Activated CD4-positive, alpha-beta T cell treated with anti-CD3 and anti-CD28 coated beads, Interleukin-10, Interleukin-2, amounts not matched to agents 100 ng/mL and 50 ng/mL, durations not matched to agents 16 hours and 8 hours (primary cell): ENCODE measurements at regions not wholly inside any gene's neighbourhood (a gene's known extent, or its start where the extent isn't known, plus 50 kb on each side); places are given as distances from the start of the nearest gene placed in this dataset.
"Not testable (repeated sequence)": the region's sequence is repeated elsewhere in the genome, so short reads cannot be mapped to it uniquely, and the experiment has no call there.

Source experiments
- DNase-seq: peaks from one replicate; pipeline ENCODE4 v3.0.0-alpha.2; 2020

DNA sequence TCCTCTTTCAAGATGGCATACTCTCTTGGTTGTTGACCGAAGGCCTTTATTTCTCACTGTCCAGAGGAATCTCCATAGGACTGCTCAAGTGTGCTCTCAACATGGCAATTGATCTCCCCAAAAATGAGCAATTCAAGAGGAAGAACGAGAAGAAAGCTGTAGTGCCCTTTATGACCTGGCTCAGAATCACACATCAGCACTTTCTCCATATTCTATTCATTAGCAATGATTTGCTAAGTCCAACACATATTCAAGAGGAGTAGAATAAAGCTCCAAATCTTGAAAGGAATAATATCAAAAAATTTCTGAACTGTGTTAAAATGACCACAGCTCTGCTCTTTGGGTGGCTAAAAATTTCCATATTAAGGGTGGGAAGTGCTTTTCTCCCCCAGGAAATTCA is 151.6 kb upstream of the SYNPR start:
- DNase-seq = no peak

DNA sequence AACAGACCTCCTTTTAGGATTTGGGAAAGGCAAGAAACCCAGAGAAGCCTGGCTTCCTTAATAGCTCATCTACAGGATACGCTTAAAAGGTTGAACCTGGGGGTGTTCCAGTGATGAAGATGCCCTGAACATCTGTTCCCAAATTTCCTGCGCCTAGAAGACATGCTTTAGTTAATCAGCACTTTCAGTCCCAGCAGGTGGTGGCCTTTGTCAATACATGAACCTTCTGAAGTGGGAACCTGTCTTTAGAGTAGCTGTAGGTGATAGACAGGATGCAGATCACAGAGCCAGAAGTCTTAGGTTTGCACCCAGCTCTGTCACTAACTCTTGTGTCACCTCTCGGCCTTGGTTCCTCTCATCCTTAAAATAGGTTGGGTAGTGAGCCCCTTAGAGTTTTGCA is 149.7 kb upstream of the SYNPR start:
- no peak for DNase-seq

DNA sequence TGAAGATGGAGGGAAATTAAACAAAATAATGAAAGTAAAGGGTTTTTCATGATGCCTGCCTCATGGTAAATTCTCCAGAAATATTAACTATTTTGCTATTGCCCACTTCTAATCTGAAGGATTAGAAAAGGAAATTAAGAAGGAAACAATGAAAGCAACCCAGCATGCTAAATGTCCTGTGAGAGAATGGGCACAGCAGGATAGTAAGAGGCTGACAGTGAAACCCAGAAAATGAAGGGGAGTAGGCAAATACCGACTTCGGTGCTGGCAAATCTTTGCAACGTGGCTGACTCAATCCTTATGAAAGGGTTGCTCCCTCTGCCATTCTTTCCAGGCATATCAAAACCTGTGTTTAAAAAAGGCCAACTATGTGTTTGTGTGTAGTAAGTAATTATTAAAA is 147.5 kb upstream of the SYNPR start:
- no peak for DNase-seq

DNA sequence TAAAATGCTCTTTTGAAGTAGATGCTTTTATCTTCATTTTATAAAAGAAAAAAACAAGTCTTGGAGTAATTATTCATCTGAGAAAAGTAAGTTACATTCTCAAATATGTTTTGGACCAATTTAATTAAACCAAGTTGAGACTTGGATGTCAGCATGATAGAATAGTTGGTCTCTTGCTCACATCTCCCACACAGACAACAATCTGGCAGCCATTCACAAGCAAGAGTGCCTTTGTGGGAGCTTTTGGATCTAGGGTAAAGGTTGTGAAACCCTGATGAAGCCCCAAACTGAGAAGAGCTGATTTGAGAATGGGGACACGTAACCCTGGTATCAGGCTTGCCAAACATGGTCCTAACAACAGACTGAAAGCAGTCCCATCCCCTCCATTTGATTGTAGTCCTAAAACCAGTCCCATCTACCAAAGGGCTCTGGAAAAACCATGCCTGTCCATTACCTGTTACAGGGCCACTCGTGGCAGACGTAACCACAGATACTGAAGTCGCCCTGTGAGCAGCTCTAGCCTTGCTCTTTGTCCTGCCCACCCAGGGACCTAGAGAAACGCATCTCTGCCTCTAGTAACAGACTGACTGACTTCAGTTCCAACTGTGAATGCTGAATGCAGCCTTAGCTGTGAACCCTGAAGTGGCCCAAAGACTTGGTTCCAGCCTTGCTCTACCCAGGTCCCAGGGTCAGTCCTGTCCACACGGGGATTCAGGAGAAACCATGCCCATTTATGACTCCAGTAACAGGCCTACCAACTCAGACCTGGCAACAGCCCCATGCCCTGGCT is 145.5 kb upstream of the SYNPR start:
- no peak for DNase-seq

DNA sequence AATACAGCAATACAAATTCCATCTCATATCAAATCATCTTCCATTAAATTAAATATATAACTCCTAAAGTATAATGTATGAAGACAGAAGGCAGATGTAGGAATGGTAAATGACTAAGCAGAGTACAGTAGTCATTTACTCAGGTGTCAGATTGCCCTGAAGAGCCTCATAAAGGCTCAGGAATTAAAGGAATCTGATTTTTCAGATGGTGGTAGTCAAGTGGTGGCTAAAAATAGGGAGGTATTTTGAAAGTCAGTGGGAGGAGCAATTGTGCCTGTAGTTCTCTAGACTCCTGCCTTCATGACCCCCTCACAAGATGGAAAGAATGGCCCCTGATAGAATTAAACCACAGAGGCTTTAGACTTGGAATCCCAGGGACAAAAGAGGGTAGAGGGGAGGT is 142.7 kb upstream of the SYNPR start:
- no peak for DNase-seq

DNA sequence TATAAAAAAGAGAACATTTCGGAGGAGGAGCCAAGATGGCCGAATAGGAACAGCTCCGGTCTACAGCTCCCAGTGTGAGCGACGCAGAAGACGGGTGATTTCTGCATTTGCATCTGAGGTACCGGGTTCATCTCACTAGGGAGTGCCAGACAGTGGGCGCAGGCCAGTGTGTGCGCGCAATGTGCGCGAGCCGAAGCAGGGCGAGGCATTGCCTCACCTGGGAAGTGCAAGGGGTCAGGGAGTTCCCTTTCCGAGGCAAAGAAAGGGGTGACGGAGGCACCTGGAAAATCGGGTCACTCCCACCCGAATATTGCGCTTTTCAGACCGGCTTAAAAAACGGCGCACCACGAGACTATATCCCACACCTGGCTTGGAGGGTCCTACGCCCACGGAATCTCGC is 141.9 kb upstream of the SYNPR start:
- DNase-seq = not testable (repeated sequence)

DNA sequence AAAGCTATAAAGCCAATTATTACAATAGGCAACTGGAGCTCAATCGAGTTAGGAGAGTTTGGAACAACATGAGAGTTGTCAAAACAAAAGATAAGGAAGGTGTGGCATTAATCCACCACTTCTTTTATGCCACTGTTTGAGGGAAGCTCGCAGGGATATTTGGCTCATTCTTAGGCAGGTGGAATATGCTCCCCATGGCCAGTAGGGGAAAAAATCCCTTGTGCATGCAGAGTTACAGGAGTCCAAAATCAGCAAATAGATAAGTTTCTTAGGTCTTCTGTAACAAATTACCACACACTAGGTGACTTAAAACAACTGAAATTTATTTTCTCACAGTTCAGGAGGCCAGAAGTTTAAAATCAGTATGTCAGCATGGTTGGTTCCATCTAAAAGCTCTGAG is 135.4 kb upstream of the SYNPR start:
- no peak for DNase-seq

DNA sequence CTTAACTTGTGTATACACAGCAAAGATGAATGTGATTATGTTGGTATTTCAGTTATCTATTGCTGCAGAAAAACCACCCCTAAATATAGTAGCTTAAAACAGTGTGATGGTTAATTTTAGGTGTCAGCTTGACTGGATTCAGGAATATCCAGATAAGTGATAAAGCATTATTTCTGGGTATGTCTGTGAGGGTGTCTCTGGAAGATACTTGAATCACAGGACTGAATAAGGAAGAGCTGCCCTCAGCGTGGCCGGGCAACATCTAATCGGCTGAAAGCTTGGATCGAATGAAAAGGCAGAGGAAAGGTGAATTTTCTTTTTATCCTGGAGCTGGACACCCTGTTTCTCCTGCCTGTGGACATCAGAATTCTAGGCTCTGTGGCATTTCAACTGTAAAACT is 132.0 kb upstream of the SYNPR start:
- no peak for DNase-seq

DNA sequence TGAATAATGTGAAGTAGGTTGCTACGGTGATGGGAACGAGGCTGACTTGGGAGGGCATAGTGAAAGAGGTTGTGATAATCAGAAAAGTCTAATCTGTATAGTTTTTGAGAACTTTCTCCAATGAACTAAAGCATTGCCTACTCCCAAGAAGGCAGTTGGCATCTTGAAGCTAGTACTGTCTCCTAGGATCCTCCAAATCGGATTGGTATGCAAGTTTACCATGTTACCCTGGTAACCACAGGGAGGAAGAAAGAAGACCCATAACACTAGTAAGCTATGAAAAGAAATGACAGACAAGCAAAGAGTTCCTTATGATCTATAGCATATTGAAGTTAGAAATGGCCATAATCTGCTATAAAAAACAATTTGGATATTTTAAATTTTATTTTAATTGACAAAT is 127.2 kb upstream of the SYNPR start:
- no peak for DNase-seq

DNA sequence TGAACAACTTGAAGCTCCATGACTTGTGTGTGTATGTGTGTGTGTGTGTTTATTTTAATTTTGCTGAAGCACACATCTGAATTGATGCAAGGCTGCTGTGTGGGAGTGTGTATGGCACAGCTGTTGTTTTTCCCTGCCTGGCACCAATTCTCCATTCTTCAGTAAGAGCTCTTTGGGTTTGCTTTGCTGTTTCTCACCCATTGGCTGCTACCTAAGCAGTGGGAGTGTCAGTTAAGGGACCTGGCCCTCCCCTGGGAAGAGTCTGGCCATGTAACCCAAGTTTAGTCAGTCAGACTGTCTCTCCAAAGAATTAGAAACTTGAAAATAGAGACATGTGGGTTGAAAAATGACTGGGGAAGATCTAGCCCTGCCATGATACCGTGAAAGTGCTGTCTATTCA is 126.2 kb upstream of the SYNPR start:
- no peak for DNase-seq

DNA sequence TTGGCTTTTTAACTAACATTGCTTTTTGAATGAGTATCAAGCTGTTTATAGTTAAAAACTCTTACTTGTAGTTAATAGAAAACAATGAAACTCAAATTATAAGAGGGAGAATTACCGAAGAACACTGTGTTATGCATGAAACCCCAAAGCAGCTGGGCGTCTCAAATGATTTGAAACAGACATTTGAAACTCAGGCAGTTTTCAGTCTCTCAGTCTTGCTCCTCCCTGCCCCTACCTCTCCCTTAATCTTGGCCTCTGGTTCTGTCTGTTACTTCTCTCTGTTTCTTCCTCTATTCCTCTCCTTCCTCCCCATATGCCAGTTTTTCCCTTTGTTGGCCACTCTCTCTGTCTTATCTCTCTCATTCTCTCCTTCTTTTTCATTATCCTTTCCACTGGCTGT is 118.3 kb upstream of the SYNPR start:
- DNase-seq = no peak

DNA sequence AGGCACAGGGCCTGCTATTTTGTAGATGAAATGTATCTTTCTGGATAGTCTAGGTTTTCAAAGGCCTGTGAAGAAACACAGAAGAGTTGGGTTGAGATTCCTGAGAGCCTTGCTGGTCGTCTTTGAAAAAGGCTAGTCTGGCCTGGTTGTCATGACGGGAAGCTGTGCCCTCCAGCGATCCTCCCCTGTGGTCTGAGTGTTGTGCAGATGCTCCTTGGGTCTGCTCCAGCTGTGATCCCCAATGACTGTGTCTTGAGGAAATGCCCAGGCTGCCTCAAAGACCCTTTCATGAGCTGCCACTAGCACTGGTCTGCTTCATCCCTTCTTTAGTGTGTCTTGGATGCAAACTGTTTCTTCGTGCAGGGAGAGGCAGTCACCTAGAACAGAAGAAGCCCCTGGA is 111.0 kb upstream of the SYNPR start:
- no peak for DNase-seq

DNA sequence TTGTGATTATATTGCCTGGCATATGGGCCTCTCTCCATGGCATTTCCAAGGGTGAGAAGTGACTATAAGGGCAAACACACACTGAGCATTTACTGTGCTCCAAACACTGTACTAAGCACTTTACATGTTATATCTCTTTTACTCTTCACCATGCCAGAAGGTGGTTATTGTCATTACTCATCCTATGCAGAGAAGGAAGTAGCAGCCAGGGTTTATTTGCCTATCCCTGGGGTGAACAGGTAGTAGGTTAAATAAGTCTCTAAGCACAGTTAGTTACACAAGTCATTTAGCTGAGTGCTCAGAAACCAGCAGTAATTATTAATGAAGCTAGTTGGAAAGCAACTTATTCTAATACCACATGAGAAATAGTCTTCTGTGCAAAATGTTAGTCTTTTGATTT is 109.9 kb upstream of the SYNPR start:
- DNase-seq = no peak

DNA sequence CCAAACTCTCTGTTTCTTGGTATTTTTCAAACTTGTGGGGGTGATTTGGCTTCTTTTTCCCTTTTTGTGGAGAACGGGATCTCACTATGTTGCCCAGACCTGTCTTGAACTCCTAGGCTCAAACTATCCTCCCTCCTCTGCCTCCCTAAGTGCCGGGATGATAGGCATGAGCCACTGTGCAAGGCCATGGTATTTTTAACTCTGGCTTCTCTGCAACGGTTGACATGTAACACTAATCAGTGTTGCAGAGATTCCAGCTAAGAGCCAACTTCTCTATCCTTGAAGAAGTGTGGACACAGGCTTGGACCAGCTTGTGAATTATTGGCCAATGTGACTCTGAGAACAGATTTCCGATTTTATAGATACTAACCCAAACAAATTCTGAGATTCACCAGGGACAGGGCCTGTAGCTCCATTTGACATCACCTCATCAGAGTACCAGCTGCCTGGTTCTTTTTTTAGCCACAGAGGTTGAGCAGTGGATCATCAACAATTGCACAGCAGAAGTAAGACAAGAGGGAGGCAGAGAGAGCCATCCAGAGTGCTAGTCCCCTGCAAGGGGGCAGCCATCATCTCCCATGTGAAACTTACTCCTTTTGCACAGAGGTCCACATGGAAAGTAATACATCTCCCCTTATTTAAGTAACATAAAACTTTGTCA is 98.1 kb upstream of the SYNPR start:
- DNase-seq = no peak

DNA sequence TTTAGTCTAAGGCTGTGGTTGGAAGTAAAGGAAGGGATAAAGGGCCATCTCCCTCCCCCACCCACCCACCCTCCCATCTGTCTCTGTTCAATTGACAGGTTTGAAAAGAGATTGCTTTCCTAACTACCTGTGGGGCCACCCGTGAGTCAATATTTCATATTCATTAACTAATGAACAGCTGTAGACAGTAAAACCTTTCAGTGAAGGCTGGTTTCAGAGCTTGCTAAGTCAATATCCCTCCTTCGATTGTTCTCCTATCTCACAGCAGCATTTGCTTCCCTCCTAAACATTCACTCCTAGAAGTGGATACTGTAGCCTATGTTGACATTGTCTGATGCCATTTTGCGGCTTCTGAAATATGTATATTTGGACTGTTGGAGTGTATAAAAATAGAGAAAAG is 85.9 kb upstream of the SYNPR start:
- no peak for DNase-seq

DNA sequence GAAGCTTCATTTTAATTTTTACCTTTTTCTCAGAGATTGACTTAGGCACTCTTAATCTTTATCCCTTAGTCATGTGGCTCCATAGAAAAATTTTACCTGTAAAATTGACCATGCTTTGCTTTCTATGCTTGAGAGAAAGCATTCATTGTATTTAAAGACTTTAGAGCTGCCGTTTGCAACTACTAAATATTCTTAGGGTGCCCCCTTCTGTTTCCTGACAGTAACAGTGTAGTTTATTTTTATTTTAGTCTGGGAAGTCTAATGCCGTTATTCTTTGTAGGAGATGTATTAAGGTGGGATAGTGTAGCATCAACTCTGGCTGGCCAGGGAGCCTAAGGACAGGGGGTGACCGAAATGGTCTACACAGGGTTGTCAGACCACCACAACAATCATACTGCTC is 84.5 kb upstream of the SYNPR start:
- DNase-seq = no peak

DNA sequence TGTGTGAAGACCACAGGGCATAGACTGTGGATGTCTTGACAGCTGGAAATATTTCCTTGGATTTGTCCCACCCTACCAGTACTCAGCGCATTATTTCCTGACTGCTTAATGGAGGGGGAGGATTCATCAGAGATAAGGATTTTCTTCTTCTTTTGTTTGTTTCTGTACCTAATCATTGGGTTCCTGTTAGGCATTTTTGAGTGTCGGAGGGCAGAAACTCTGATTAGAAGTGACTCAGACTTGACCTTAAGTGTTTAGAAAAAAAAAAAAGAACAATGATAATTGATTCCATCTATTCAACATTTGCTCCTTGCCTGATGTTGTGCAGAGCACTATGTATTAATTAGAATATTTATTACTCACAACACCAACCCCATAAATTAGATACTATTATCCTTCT is 78.5 kb upstream of the SYNPR start:
- DNase-seq = no peak

DNA sequence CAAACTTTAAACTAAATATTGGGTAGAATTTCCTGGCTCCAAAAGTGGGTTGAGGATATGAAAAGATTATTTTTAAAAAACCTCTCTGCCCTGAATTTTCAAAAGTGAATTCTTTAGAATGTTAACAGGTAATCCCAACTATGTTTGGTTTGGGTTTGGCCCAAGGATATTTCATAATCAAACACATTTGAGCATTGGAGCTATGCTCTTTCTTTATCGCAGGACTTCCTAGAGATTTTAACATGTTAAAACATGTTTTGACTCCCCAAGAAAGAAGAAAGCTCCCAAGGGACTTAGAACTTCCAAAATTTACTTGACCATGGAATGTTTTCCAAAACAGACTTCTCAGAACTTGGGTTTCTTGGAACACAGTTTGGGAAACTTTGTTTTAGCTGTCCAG is 75.6 kb upstream of the SYNPR start:
- DNase-seq = no peak

DNA sequence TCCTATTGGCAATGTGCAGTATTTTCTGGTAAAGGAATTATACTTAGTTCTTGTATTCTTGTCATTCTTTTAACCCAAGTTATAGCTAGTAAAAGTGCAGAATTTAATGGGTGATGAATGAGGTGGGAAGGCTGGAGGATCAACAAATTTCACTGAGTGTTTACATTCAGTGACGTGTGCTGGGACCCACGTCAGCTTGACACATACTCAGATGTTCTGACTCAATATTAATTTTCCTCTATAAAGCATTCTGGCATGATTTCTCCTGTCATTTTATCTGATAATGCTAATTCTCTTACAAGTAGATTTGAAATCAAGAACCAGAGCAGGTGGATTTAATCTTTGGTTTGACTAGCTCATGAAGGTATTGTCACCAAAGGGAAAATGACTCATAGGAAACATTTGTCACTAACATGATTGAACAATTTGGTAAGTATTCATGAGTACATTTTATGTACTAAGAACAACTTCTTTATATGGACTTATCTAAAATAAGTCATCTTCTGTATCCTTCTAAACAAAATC is 71.0 kb upstream of the SYNPR start:
- no peak for DNase-seq

DNA sequence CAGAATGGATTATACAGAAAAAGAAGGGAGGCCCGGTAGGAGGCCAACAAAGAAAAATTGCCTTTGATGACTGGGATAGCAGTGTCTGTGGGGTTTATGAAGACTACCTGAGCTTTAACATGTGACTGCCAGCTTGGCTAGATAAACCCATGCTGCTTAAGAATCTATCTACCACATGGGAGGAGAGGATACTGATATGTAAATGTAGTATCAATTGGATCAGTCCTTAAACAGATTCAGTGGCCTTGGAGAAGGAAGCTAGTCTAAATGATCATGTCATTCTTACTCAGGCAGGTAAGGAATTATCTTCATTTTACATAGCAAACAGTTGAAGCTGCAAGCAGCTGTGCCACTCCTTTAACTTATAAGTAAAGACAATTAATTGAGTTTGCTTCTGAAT is 50.0 kb upstream of the SYNPR start:
- DNase-seq = no peak
